NCI-H1930 (cell line): ENCODE measurements at regions not wholly inside any gene's neighbourhood (a gene's known extent, or its start where the extent isn't known, plus 50 kb on each side); places are given as distances from the start of the nearest gene placed in this dataset.

Experiments
- DNase-seq, 2 experiments: peaks; one replicate each; lab custom pipeline; 2025; lab: John Stamatoyannopoulos, UW

DNA sequence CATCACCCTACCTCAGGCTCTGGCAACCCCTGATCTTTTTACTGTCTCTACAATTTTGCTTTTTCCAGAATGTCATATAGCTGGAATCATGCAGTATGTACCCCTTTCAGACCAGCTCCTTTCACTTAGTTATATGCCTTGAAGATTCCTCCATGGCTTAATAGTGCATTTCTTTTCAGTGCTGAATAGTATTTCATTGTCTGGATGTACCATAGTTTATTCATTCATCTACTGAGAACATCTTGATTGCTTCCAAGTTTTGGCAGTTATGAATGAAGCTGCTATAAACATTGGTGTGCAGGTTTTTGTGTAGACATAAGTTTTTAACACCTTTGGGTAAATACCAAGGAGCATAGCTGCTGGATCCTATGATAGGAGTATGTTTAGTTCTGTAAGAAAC is 50.8 kb upstream of the ANP32A start:
- DNase-seq: no peak

DNA sequence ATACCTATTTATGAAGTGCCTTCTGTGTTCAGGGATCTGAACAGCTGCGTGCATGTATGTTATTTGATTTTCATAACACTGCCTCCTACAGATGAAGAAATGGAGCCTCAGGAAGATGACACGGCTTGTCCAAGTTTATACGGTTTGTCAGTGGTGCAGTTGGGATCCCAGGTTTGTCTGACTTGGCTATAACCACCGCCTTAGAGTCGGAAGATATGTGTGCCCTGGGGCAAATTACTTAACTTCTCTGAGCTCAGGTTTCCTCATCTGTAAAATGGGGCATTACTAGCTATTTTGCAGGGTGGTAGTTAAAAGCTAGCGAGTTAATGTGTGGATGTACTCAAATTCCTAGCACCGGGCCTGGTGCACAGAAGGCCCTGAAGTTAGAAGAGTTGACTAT is 54.1 kb upstream of the ANP32A start:
- no peak for DNase-seq

DNA sequence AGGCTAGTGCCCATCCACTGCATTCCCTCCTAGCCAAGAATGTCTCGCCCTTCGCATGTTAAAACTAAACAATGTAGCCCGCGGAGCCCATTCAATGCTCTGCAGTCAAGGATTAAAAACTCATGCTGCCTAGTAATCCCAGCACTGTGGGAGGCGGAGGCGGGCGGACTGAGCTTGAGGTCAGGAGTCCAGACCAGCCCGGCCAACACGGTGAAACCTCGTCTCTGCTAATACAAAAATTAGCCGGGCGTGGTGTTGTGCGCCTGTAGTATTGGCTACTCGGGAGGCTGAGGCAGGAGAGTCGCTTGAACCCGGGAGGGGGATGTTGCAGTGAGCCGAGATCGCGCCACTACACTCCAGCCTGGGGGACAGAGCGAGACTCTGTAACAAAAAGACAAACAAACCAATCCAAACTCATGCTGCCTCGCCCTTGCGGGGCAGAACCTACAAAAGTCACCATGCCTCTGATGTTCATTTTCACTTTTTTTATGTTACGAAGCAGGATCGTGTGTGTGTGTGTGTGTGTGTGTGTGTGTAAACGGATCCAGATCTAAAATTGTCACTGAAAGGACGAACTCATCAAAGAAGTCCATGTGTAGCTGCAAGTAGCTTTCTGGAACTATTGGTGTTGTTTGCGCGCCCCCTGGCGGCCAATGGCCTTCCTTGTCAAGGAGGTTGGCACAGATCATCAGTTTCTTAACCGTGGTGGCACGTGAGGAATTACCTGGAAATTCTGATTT is 54.8 kb upstream of the SPESP1 start:
- DNase-seq: peak; percentile 42 to 69

DNA sequence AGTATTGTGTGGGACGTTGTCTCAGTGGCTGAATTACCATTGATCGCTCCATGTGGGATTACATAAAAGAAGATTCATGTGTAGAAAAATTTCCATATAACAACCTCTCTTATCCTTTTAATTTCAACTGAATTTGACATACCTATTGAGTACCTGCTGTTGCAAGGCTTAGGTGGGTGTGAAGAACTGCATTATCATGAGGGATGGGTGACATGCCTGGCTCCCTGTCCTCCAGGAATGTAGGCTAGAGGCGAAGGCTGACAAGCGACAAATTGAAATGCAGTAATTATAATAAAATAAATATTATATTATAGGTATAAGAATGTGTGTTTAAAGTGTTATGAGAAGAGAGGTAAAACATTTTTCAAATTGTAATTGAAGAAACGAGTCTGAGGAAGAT is 52.7 kb upstream of the SPESP1 start:
- DNase-seq: no peak

DNA sequence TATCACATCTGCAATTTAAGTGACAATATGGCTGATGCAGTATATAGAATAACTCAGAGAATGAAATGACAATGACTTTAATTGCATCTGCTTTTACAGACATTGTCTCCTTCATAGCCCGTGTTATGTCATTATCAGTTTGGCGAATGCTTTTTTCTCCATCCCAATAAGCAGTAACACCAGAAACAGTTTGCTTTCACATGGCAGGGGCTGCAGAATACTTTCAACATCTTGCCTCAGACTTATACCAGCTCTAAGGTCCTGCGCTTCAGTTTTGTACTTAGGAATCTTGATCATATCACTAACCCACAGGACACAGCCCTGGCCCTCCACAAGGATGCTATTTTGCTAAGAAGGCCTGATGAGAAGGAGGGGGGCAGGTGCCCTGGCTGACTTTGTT is 49.9 kb upstream of the SPESP1 start:
- DNase-seq: no peak
